ENCODE measurements at regions not wholly inside any gene's neighbourhood (a gene's known extent, or its start where the extent isn't known, plus 50 kb on each side); places are given as distances from the start of the nearest gene placed in this dataset.

DNA sequence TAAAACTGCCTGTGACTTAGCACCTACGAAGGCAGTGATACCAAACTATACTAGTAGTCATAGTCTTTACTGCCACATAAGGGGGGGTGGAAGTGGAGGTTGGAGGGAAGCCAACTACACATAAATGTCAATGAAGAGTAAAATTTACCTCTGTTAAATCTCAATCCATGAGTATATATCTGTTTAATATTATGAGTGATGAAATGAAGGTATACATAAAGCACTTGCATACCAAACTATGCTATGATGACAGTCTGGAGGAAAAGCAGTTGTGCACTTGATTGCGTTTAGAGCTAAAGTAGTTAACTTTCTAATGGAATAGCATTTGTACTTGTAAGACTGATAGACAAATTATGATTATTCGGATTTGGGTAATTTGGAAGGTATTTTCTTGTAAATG is 129.2 kb upstream of the POU5F2 start:
- H3K27me3 Mint-ChIP-seq (ENCODE audit: insufficient read depth, unreplicated experiment): no peaks in the 10 kb centered on the region
- H3K27ac Mint-ChIP-seq (ENCODE audit: low read depth, unreplicated experiment): no peak overlapping the region
- ChIA-PET POLR2A (no interaction called here), CTCF (no interaction called here)
- H3K4me3 Mint-ChIP-seq (ENCODE audit: unreplicated experiment): no peak overlapping the region
- DNase-seq (ENCODE audit: unreplicated experiment): no peak
- intact Hi-C loops (cut with micrococcal nuclease): no loop called here
- no peaks in the 10 kb centered on the region for H3K9me3 Mint-ChIP-seq (ENCODE audit: unreplicated experiment)
- H3K36me3 Mint-ChIP-seq (ENCODE audit: insufficient read depth, unreplicated experiment): peaks cover 6% of the 10 kb centered on the region
- TF ChIP-seq, protein P1, sequence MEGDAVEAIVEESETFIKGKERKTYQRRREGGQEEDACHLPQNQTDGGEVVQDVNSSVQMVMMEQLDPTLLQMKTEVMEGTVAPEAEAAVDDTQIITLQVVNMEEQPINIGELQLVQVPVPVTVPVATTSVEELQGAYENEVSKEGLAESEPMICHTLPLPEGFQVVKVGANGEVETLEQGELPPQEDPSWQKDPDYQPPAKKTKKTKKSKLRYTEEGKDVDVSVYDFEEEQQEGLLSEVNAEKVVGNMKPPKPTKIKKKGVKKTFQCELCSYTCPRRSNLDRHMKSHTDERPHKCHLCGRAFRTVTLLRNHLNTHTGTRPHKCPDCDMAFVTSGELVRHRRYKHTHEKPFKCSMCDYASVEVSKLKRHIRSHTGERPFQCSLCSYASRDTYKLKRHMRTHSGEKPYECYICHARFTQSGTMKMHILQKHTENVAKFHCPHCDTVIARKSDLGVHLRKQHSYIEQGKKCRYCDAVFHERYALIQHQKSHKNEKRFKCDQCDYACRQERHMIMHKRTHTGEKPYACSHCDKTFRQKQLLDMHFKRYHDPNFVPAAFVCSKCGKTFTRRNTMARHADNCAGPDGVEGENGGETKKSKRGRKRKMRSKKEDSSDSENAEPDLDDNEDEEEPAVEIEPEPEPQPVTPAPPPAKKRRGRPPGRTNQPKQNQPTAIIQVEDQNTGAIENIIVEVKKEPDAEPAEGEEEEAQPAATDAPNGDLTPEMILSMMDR (IDR thresholded peaks at IDR 0.05; ENCODE audit: unreplicated experiment): no peak
- no peaks in the 10 kb centered on the region for H3K4me1 Mint-ChIP-seq (ENCODE audit: insufficient read depth, unreplicated experiment)
- BruUV-seq (replicated peaks): no TSS peak

DNA sequence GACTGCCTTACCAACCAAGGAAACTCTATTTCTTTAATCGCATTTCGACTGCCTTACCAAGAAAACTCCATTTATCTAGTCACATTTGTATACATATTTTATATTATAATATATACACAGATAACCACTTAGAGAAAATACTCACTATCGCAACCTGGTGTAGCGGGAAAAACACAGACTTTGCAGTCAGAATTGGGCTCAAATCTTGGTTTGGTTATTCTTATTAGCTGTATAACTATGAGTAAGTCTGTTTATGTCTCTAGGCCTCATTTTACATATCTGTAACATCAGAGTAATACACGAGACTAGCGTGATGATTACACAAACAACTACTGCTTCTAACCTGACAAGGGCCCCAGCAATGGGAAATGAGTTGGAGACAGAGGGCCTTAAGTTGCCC is 127.5 kb upstream of the POU5F2 start:
- TF ChIP-seq, protein P1 (IDR thresholded peaks at IDR 0.05; ENCODE audit: unreplicated experiment): no peak
- intact Hi-C loops (cut with micrococcal nuclease): no loop called here

DNA sequence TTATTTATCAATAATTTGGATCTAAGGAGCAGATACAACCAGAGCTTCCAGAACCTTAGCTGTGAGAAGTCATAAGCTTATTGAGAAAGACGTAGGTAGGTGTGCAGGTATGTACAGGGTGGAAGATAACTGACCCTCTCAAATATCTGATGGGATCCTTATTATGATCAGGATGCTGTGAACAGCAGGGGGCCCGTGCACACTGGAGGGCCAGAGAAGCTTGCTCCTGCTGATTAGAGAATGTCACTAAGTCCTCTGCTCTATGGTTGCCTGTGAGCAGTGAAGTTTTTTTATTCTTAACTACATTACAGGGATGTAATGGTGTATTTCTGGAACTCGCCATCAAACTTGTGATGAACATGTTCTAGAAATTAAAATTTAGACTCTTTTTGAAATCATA is 108.9 kb upstream of the POU5F2 start:
- no TSS peak for BruUV-seq (replicated peaks)
- POLR2A ChIA-PET: no interaction called here
- Mint-ChIP-seq H3K4me1 (ENCODE audit: insufficient read depth, unreplicated experiment) (no peaks in the 10 kb centered on the region), H3K4me3 (ENCODE audit: unreplicated experiment) (no peak overlapping the region), H3K9me3 (ENCODE audit: unreplicated experiment) (peaks cover 9% of the 10 kb centered on the region), H3K36me3 (ENCODE audit: insufficient read depth, unreplicated experiment) (no peaks in the 10 kb centered on the region), H3K27ac (ENCODE audit: low read depth, unreplicated experiment) (no peak overlapping the region), H3K27me3 (ENCODE audit: insufficient read depth, unreplicated experiment) (no peaks in the 10 kb centered on the region)
- intact Hi-C loops (cut with micrococcal nuclease): no loop called here
- CTCF ChIA-PET: no interaction called here
- no peak for DNase-seq (ENCODE audit: unreplicated experiment)
- TF ChIP-seq, protein P1 (IDR thresholded peaks at IDR 0.05; ENCODE audit: unreplicated experiment): no peak

More for the DNA sequence above, 127.5 kb upstream of the POU5F2 start:
- Mint-ChIP-seq H3K4me1 (ENCODE audit: insufficient read depth, unreplicated experiment) (no peaks in the 10 kb centered on the region), H3K27me3 (ENCODE audit: insufficient read depth, unreplicated experiment) (no peaks in the 10 kb centered on the region), H3K4me3 (ENCODE audit: unreplicated experiment) (no peak overlapping the region), H3K36me3 (ENCODE audit: insufficient read depth, unreplicated experiment) (peaks cover 6% of the 10 kb centered on the region), H3K9me3 (ENCODE audit: unreplicated experiment) (no peaks in the 10 kb centered on the region), H3K27ac (ENCODE audit: low read depth, unreplicated experiment) (no peak overlapping the region)
- ChIA-PET CTCF (no interaction called here), POLR2A (no interaction called here)
- BruUV-seq (replicated peaks): no TSS peak
- no peak for DNase-seq (ENCODE audit: unreplicated experiment)

DNA sequence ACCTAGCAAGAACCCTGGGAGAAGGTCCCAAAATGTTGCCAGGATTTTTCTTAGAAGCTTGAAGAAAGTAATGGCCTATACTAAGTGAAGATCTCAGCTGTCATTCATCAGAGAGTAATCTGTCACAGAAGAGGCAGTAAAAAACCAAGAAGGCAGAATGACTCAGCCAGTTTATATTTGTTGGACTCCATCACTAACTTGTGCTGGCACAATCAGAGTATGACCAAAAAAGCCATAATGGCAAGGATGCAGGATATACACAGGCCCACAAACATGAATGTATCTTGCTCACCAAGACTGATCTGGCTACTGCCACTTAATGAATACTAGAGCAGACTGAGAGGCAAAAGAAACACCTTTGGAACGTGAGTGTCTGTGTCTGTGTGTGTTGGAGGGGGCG is 104.0 kb upstream of the POU5F2 start:
- ChIA-PET CTCF (interaction anchor here (0.6 to 1.0 kb wide), 3 partner anchors 140 to 922 kb away, joined by 3 to 7 read pairs (median 4); no protein-coding TSS in a partner anchor), POLR2A (interaction anchor here (0.6 kb wide), 1 partner anchor 92 kb away, joined by 3 read pairs; no protein-coding TSS in a partner anchor)
- BruUV-seq (replicated peaks): no TSS peak
- no peak for DNase-seq (ENCODE audit: unreplicated experiment)
- intact Hi-C loops (cut with micrococcal nuclease): no loop called here
- no peaks in the 10 kb centered on the region for H3K27me3 Mint-ChIP-seq (ENCODE audit: insufficient read depth, unreplicated experiment)
- H3K4me1 Mint-ChIP-seq (ENCODE audit: insufficient read depth, unreplicated experiment): no peaks in the 10 kb centered on the region
- no peak overlapping the region for H3K27ac Mint-ChIP-seq (ENCODE audit: low read depth, unreplicated experiment)
- TF ChIP-seq, protein P1 (IDR thresholded peaks at IDR 0.05; ENCODE audit: unreplicated experiment): no peak
- H3K9me3 Mint-ChIP-seq (ENCODE audit: unreplicated experiment): peaks cover 6% of the 10 kb centered on the region
- no peak overlapping the region for H3K4me3 Mint-ChIP-seq (ENCODE audit: unreplicated experiment)
- peaks cover 6% of the 10 kb centered on the region for H3K36me3 Mint-ChIP-seq (ENCODE audit: insufficient read depth, unreplicated experiment)

Measured in MCF 10A (cell line).